Glutamatergic neuron (in vitro differentiated cells): ENCODE measurements at regions not wholly inside any gene's neighbourhood (a gene's known extent, or its start where the extent isn't known, plus 50 kb on each side); places are given as distances from the start of the nearest gene placed in this dataset.

Experiments used
- DNase-seq: peaks from one replicate; pipeline ENCODE4 v3.0.0; 2022
- H3K27ac Mint-ChIP-seq: one replicate; pipeline ENCODE4 v1.8.0; 2020; ENCODE audit warnings: mild to moderate bottlenecking, mixed read lengths, inconsistent platforms; ENCODE audit not compliant: unreplicated experiment
- H3K27me3 Mint-ChIP-seq: one replicate; pipeline ENCODE4 v1.8.0; 2020; ENCODE audit warnings: mild to moderate bottlenecking, moderate library complexity, mixed read lengths, inconsistent platforms; ENCODE audit not compliant: unreplicated experiment
- H3K36me3 Mint-ChIP-seq: one replicate; pipeline ENCODE4 v1.8.0; 2020; ENCODE audit warnings: mild to moderate bottlenecking, mixed read lengths, inconsistent platforms; ENCODE audit not compliant: unreplicated experiment
- H3K4me1 Mint-ChIP-seq: one replicate; pipeline ENCODE4 v1.8.0; 2020; ENCODE audit warnings: mild to moderate bottlenecking, low read depth, mixed read lengths, inconsistent platforms; ENCODE audit not compliant: unreplicated experiment
- H3K4me3 Mint-ChIP-seq: one replicate; pipeline ENCODE4 v1.8.0; 2020; ENCODE audit warnings: mild to moderate bottlenecking, mixed read lengths, inconsistent platforms; ENCODE audit not compliant: unreplicated experiment
- H3K9me3 Mint-ChIP-seq: one replicate; pipeline ENCODE4 v1.8.0; 2020; ENCODE audit warnings: mild to moderate bottlenecking, moderate library complexity, mixed read lengths, inconsistent platforms; ENCODE audit not compliant: unreplicated experiment
- TF ChIP-seq, protein P1 (sequence below): fragments of 200-600 bp; sonication (generic); IDR thresholded peaks from one replicate; pipeline ENCODE4 v1.5.0; 2021; ENCODE audit not compliant: partially characterized antibody, unreplicated experiment

- Mint-ChIP-seq H3K27ac (no peak overlapping the region), H3K27me3 (peaks cover 3% of the 10 kb centered on the region), H3K4me3 (no peak overlapping the region), H3K9me3 (peaks cover 2% of the 10 kb centered on the region), H3K36me3 (no peaks in the 10 kb centered on the region), H3K4me1 (no peaks in the 10 kb centered on the region)
- no peak for DNase-seq
- TF ChIP-seq, protein P1, sequence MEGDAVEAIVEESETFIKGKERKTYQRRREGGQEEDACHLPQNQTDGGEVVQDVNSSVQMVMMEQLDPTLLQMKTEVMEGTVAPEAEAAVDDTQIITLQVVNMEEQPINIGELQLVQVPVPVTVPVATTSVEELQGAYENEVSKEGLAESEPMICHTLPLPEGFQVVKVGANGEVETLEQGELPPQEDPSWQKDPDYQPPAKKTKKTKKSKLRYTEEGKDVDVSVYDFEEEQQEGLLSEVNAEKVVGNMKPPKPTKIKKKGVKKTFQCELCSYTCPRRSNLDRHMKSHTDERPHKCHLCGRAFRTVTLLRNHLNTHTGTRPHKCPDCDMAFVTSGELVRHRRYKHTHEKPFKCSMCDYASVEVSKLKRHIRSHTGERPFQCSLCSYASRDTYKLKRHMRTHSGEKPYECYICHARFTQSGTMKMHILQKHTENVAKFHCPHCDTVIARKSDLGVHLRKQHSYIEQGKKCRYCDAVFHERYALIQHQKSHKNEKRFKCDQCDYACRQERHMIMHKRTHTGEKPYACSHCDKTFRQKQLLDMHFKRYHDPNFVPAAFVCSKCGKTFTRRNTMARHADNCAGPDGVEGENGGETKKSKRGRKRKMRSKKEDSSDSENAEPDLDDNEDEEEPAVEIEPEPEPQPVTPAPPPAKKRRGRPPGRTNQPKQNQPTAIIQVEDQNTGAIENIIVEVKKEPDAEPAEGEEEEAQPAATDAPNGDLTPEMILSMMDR = no peak
These were observed 72.1 kb upstream of the SLC28A3 start for GRCh38 chr9:84412654-84413053.

- H3K27ac Mint-ChIP-seq = no peak overlapping the region
- TF ChIP-seq, protein P1 = no peak
These were observed 72.7 kb upstream of the SLC28A3 start for GRCh38 chr9:84413301-84413700.

DNA sequence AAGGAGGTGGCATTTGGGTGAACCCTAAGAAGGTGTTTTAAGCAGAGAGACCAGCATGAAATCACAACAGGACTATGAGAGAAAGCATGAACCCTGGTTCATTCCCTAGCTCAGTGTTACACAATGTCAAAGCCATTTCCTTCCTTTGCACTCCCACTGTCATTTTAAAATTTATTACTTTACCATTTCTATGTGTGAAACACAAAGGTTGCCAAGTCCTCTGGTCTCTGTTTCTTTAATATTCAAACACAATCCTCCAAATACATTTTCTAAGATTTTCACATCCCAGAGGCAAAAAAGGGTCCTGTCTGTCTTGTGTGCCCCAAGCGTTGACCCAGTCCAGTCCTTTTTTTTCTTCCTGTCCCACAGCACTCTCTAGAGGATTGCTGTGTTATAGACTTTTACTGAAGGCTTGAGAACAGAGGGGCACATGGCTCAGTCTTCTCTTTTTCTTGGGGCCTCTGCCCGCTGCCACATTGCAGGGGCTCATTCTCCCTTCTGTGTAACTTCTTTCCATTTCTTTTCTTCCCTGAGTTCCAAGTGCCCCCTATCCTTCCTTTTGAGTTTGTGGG is 78.6 kb upstream of the SLC28A3 start:
- H3K27me3 Mint-ChIP-seq = peaks cover 5% of the 10 kb centered on the region
- H3K27ac Mint-ChIP-seq = no peak overlapping the region
- H3K36me3 Mint-ChIP-seq = peaks cover 5% of the 10 kb centered on the region
- no peaks in the 10 kb centered on the region for H3K4me1 Mint-ChIP-seq
- no peak overlapping the region for H3K4me3 Mint-ChIP-seq
- peaks cover 8% of the 10 kb centered on the region for H3K9me3 Mint-ChIP-seq
- TF ChIP-seq, protein P1 = no peak
- DNase-seq = no peak

More at GRCh38 chr9:84413301-84413700, 72.7 kb upstream of the SLC28A3 start:
- Mint-ChIP-seq H3K4me1 (no peaks in the 10 kb centered on the region), H3K4me3 (no peak overlapping the region), H3K27me3 (peaks cover 3% of the 10 kb centered on the region), H3K36me3 (no peaks in the 10 kb centered on the region), H3K9me3 (peaks cover 2% of the 10 kb centered on the region)
- no peak for DNase-seq

GRCh38 chr9:84424931-84425330 is 84.4 kb upstream of the SLC28A3 start:
- Mint-ChIP-seq H3K9me3 (peaks cover 8% of the 10 kb centered on the region), H3K4me3 (no peak overlapping the region)
- DNase-seq = no peak

GRCh38 chr9:84432746-84433145 is 92.2 kb upstream of the SLC28A3 start:
- no peak for DNase-seq
- Mint-ChIP-seq H3K4me1 (no peaks in the 10 kb centered on the region), H3K36me3 (no peaks in the 10 kb centered on the region), H3K27ac (no peak overlapping the region), H3K9me3 (peaks cover 2% of the 10 kb centered on the region), H3K4me3 (no peak overlapping the region), H3K27me3 (no peaks in the 10 kb centered on the region)
- TF ChIP-seq, protein P1 = no peak

More at GRCh38 chr9:84424931-84425330, 84.4 kb upstream of the SLC28A3 start:
- Mint-ChIP-seq H3K36me3 (peaks cover 5% of the 10 kb centered on the region), H3K27ac (no peak overlapping the region), H3K27me3 (no peaks in the 10 kb centered on the region), H3K4me1 (no peaks in the 10 kb centered on the region)
- TF ChIP-seq, protein P1 = no peak
